Amygdala (tissue), 56 donors: ENCODE measurements at regions not wholly inside any gene's neighbourhood (a gene's known extent, or its start where the extent isn't known, plus 50 kb on each side); places are given as distances from the start of the nearest gene placed in this dataset.
A peak's percentile ranks its signal among the peaks of the same experiment; 100 is the strongest.

Experiments
- DNase-seq, 56 donors: peaks; one replicate each; lab custom pipeline; 2025; lab: John Stamatoyannopoulos, UW

GRCh38 chr2:41729800-41730364 is 317.9 kb upstream of the PKDCC start:
- no peak for DNase-seq

DNA sequence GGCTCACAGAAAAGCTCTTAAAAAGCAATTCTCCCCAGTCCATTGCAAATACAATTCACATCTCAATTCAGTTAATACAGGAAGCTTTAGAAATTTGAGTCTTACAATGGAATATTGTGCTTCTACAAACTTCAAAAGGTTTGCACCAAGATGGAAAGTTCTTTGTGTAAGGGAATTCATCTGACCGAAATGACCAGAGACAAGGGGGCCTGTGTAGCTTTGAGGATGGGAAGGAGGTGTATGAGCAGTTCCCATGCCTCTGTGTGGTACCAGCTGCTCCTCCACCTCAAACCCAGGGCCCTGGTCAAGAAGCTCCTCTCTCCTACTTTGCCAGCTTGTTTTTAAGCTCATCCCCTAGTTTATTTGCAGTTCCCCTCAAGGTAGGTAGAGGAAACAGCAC is 312.8 kb upstream of the PKDCC start:
- no peak for DNase-seq

DNA sequence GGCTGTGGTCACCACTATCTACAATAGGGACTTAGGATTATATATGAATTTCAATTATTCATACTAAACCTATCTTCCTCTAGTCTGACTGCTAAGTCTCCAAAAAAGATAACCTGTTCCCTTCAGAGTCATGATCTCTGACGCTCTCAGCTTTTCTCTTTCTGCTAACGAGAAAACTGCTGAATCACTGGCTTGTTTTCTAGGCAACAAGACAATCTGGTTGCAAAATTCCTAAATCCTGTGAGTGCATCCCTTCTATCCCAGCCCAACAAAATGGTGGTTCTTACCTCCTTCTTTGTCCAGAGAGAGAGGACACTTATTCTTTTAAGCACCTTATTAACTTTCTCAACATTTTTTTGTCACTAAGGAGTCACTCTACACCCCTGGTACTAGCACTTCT is 312.3 kb upstream of the PKDCC start:
- DNase-seq: no peak

DNA sequence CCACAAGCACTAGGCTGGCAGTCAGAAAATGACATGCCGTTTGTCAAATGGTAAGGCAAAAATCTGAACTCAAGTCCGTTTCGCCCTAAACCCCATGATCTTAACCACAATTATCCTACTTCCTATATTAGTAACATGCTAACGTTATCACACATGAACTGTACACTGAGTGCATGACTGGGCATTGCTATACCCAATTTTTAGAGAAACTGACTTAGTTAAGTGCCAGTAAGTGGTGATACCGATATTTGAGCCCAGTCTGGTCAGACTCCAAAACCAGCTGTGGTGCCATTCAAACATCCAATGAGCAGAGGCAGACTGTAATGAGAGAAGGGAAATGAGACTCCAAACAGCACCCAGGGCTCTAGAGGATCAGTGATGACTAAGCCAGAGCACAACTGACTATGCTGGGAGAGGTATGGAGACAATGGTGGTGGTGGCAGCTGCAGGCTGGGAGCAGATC is 311.7 kb upstream of the PKDCC start:
- DNase-seq: no peak

DNA sequence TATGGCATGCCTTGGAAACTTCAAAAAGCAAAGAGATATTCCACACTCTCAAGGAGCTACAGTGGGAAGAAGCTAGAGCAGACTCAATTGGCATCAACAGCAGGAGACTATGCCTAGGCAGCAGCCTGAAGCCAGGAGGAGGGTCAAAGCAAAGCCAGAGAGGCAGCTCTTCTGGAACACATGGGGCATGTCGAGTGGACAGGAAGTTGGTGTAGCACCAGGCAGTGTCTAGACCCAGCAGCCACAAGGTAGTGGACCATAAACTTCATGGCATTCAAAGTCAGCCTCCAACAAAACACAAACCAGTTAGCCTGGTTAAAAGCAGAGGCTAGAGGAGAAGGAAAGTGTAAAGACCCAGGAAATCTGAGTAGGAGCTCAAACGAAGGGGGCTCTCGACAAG is 311.2 kb upstream of the PKDCC start:
- DNase-seq: no peak

DNA sequence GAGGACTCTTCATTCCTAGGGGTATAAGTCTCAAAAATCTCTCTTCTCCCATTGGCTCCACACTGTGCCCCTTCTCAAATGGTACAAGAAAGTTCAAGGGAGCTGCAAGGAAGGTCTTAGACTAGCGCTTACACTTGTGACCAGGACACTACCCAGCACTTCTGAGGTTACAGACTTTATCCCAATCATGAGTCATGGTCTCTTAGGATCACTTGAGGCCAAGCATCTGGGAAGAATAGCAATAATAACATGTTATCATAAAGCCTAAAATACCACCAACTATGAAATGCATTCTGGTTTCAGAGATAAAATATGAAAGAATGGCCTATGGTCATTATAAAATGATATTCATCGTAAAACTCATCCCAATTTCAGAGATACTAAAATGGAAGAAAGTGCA is 309.9 kb upstream of the PKDCC start:
- DNase-seq: no peak

DNA sequence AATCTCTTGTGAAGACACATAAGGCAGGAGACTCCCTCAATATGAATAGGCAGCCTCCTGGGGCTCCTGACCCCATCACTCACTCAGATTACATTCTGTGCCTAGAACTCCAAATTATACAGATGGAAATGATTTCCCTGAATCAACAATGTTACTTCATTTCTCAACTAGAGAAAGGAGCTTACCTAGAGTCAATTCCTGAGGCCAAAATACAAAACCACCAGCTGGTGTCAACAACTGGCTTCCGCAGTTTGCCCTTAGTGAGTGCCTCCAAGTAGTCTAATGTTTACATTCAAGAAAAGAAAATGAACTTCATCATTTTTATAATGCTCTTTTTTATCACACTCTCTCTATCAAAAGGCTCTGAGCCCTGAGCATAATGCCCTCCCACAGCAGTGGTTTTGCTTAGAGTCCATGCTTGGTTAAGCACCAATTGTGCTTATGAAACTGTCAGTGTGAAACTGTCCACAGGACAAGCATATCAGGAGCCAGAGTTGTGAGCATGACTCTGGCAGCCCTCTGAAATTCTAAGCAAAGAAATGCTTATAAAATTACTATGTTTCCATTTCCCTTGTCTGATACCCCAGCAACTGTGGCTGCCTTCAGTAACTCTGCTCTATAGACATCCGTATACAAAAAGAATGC is 305.7 kb upstream of the PKDCC start:
- no peak for DNase-seq

- DNase-seq: no peak
Measured at GRCh38 chr2:41743324-41743723, 304.5 kb upstream of the PKDCC start.

DNA sequence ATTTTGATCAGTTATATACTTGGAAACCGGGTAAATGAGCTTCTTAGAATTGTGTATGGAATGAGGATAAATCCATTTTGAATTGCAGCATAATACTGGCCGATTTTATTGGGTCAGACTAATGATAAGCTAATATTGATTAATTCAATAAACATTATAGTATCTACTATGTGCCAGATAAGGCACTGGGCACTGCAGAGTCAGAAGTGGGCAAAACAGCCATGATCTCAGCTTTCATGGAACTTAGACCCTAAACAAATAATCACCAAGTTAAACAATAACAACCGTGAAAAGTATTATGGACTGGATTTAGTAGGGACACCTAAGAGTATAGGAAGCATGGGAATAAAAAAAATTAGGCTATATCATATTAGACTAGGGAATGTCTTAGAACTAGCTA is 297.0 kb upstream of the PKDCC start:
- no peak for DNase-seq

DNA sequence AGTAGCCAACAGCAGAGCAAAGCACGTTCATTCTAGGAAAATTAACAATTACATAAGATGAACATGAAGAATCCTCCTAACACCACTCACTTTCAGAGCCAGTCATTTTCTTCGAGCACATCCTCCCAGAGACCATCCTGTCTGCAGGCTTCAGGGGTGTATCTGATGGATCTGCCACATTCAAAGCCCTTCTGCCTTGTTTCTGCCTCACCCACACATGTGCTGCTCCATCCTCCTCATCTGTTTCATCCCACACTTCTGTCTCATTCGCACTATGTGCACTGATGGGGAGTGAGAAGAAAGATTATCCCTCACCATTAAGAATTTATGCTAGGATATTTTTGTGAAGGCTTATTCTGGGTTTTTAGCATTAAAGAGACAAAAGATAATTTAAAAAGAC is 287.9 kb upstream of the PKDCC start:
- DNase-seq: peak in 8 of 56 donors; percentile 3 to 29 (median 6)

GRCh38 chr2:41763141-41763540 is 284.7 kb upstream of the PKDCC start:
- no peak for DNase-seq

GRCh38 chr2:41764131-41764530 is 283.7 kb upstream of the PKDCC start:
- no peak for DNase-seq

- DNase-seq: no peak
Measured at GRCh38 chr2:41764919-41765318, 282.9 kb upstream of the PKDCC start.

DNA sequence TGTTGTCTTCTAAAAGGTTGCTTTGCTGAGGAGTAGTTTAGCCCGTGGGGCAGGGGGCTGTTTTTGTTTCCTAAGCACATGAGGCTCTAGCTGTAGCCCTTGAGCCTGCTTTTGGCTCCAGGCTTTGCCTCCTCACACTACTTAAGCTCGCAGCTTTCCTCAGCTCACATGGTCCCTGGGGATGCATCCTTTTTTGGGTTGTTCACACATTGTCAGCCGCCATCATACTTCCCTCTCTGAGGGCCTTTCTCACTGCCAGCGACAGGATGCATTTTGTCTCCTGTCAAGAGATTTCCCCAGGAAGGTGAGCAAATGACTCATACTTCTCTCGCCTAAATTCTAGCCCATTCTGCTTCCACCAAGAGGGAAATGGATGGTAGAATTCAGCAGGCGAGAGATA is 279.5 kb upstream of the PKDCC start:
- peak in 1 of 56 donors; percentile 5 for DNase-seq

- no peak for DNase-seq
Measured at GRCh38 chr2:41771710-41772109, 276.1 kb upstream of the PKDCC start.

DNA sequence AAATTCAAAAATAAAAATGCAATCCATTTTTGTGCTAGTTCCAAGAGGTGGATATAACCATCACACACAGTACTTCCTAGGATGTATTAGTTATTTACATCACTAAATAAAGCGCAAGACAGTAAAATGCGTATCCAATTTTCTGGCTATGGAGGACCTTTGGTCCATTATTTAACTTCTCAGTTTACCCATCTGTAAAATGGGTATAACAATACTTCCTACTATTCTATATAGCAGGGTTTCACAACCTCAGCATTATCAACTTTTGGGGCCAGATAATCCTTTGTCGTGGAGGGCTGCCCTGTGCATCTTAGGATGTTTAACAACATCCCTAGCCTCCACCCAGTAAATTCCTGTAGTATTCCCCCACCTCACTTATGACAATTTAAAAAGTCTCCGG is 275.1 kb upstream of the PKDCC start:
- DNase-seq: no peak

DNA sequence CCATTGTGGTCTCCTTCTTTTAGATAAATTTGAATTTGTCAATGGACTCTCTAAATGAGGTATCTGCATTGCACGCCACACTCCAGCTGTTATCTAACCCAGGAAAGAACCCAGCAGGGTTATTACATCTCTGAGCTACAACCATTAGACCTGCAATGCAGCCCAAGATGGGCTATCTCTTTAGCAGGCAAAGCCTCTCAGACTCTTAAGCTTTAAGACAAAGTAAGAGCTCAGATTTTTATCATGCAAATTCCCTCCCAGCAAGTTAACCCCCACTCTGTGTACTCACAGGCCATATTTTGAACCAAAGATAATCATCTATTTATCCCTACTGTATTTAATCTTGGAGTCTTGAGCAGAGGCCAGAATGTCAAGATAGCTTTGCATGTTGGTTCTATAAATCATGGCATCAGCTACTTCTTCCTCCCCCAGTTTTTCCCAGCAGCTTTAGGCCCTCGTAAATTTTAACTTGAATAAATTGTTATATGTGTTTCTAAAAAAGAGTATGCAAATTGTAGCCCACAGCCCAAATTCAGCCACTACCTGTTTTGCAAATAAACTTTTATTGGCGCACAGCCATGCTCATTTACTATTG is 273.7 kb upstream of the PKDCC start:
- DNase-seq: no peak

- DNase-seq: no peak
Measured at GRCh38 chr2:41775366-41776025, 272.3 kb upstream of the PKDCC start.

GRCh38 chr2:41779888-41780287 is 267.9 kb upstream of the PKDCC start:
- DNase-seq: no peak

GRCh38 chr2:41782306-41783158 is 265.3 kb upstream of the PKDCC start:
- peak in 8 of 56 donors; percentile 3 to 29 (median 6) for DNase-seq

DNA sequence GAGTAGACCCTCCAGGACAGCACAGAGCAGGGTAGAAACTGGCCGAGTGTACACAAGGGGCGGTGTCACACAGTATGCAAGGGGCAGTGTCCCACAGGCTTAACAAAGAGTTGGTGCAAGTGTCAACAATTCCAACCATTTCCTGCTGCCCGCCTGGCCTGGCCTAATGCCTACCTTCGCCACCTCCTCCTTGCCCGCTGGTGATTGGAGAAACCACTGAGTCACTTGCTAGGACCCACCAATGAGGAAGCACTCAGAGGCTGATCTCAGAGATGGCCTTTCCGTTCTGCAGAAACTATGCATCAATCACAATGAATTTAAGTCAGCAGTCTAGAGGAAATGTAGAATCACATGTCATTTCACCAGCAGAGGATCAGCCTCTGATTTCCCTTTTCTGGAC is 263.3 kb upstream of the PKDCC start:
- DNase-seq: no peak
